NCI-H1092 treated with DMSO at 0.1 percent for 48 hours (cell line): ENCODE measurements at regions not wholly inside any gene's neighbourhood (a gene's known extent, or its start where the extent isn't known, plus 50 kb on each side); places are given as distances from the start of the nearest gene placed in this dataset.

Experiments used
- DNase-seq: peaks from one replicate; lab custom pipeline; 2025; lab: John Stamatoyannopoulos, UW

DNA sequence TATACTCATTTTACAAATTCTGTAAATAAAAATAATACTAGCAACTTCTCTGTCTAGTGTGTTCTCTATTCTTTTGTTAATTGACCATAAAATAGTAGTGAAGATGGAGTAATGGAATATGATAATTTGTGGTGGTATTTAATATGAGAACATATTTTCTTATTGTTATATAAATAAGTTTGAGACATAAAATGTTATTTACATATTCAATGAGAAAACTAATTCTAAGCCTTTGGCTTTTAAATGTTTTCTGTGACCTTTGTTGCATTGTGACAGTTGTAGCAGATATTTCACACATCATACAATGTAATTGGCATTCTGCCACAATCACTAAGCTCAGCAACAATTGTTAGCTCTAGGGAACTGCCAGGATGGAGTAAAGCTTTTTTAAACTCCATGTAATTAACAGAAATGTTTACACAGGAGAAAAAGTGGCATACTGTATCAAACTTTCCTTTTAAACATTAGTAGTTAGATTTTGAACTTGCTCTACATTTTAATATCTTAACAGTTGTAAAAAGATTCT is 562.1 kb upstream of the PCDH9 start:
- DNase-seq = peak; percentile 34

DNA sequence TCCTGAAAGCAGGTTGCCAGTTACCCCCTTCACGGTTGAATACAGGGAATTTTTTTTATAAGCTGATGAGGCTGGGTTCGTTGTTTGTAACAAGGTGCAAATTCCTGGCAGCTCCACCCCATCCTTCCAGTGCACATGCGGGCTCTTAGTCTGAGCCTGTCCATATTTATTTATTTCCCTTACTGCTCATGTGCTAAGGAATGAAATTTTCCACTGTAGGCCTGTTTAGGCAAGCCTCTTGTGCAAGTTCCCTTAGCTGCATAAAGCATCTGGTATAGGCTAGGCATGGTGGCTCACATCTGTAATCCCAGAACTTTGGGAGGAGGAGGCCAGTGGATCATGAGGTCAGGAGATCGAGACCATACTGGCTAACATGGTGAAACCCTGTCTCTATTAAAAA is 560.9 kb upstream of the PCDH9 start:
- DNase-seq = no peak

DNA sequence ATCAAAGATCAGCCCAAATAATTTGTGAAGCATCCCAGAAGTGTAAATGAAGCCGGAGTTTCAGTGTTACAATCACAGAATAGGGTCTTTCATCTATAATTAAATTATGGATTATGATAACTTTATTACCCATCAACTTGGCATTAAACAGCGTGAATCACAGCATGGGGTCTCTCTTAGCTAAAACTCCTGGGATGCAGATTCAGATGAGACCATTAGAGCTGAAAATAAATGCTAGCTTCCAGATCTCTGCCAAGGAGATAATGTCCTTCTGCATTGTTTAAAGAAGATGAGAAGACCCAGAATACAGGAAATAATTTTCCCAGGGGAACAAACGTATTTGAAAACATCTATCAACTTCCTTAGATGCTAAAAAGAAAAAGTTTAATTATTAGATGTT is 546.0 kb upstream of the PCDH9 start:
- peak; percentile 24 for DNase-seq

DNA sequence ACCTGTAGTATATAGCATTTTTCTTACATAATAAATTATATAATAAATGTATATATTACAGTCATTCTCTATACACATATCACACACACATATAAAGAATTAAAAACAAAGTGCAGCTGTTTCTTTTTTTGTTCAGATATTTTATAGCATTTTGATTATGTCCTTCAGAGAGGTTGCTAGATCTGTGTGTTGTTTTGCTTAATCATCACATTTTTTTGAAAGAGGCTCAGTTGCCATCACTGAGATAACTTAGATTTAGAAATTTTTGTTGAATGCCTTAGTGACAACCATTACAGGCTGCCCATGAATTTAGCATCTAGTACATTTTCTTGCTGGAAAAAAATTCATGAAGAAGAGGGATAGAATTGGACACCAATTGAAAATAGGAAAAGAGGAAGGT is 545.2 kb upstream of the PCDH9 start:
- no peak for DNase-seq

- DNase-seq = no peak
These were observed 542.8 kb upstream of the PCDH9 start for GRCh38 chr13:67772807-67773453.

DNA sequence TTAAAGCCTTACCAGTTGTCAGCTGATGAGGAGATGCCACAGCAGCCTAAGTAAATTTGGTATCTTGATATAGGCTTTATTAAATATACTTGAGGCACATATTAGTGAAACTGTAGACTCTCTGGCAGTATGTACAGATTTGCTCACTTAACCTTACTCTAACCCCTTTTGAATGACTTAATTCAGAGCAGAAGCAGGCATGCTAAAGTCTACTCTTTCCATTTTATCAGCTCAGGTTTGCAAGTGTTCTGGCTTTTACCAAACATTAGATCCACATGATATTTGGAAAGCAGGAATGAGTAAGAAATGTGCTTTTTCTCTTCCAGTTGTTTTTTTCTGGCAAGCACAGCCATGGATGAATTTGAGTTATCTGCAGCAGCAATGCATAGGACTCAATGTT is 541.0 kb upstream of the PCDH9 start:
- no peak for DNase-seq

DNA sequence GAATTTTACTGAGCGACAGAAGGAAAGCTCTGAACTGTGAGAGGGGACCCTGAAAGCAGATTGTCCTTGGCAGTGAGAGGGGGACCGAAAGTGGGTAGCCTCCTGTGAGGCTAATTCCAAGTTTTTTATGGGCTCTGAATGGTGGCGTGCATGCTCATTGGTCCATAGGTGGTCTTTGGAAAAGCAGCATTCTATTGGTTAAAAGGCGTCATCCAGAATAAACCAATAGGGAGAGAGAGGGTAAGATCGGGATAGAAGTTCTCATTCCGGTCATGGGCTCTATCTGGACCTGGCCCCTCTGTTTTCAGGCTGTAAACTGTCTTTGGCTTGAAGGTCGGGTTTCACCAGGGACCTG is 539.8 kb upstream of the PCDH9 start:
- DNase-seq = no peak

GRCh38 chr13:67769063-67769986 is 539.2 kb upstream of the PCDH9 start:
- DNase-seq = peak; percentile 24

DNA sequence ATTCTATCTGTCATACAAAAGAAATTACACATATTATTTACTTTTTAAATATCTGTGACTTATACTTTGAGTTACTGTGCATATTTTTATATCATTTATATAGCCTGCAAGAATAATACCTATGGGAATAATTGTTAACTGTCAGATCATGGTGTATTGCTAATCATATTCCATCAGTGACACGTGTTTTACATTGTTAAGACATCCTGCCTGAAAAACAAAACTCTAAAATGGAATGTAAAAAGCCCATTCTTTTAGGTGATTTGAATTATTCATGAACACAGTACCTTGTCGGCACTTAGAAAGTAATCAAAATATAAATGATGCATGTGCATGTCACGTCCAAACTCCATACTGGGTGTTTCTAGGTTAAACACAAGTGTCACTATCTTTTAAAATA is 533.8 kb upstream of the PCDH9 start:
- DNase-seq = no peak

DNA sequence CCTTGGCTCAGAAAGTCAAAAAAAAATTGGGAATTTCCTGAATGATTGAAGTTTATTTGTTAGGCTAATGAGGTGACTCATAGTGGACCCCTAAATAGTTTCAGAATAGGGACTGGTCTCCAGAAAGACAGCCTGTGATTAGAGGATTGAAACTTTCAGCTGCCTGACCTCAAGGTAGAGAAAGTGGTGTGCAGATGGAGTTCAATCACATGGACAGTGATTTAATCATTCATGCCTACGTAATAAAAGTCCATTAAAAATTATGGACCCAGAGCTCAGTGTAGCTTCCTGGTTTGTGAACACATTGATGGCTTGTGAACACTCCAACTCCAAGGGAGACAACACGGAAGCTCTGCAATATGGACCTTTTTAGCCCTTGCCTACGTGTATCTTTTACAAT is 533.2 kb upstream of the PCDH9 start:
- no peak for DNase-seq

DNA sequence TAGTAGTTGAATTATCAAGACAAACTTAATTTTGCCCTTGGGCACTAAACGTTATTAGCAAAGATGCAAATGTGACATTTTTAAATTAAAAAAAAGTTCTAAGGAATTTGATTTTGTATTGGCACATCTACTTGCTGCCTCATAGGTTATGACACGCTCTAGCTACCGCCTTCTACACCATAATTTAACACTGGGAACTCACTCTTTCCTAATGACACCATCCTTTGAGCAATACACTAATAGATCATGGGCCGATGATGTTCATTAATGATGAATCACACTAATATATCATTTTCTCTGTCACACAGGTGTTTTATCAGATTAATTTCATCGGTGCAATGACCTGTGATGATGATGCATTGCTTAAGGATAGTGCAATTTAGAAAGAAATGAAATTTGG is 528.8 kb upstream of the PCDH9 start:
- no peak for DNase-seq

GRCh38 chr13:67754012-67754411 is 523.9 kb upstream of the PCDH9 start:
- DNase-seq = no peak

GRCh38 chr13:67752759-67753158 is 522.6 kb upstream of the PCDH9 start:
- no peak for DNase-seq

DNA sequence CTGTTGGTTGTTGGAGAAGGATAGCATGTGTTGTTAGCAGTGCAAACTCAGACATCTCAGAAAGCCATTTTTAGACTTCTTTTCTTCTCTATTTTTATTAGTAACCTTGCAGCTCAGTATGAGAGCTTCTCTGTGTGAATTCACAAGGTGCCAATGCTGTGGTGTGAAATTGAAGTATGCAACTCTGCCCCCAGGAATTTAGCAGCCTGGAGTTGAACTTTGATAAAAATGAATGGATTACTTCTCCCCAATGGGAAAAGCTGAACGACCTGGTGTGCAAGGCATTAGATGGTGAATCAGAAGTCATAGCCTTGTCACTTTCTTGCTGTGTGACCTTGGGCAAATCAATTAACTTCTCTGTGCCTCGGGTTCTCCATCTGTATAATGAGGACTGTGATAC is 512.3 kb upstream of the PCDH9 start:
- no peak for DNase-seq

- DNase-seq = no peak
These were observed 510.9 kb upstream of the PCDH9 start for GRCh38 chr13:67740871-67741535.

- DNase-seq = peak; percentile 12
These were observed 506.7 kb upstream of the PCDH9 start for GRCh38 chr13:67736646-67737420.

- no peak for DNase-seq
These were observed 505.5 kb upstream of the PCDH9 start for GRCh38 chr13:67735651-67736050.

- DNase-seq = no peak
These were observed 496.8 kb upstream of the PCDH9 start for GRCh38 chr13:67726979-67727378.

- no peak for DNase-seq
These were observed 495.9 kb upstream of the PCDH9 start for GRCh38 chr13:67725999-67726398.

GRCh38 chr13:67713571-67713970 is 483.4 kb upstream of the PCDH9 start:
- no peak for DNase-seq

- DNase-seq = no peak
These were observed 466.6 kb upstream of the PCDH9 start for GRCh38 chr13:67696775-67697174.

DNA sequence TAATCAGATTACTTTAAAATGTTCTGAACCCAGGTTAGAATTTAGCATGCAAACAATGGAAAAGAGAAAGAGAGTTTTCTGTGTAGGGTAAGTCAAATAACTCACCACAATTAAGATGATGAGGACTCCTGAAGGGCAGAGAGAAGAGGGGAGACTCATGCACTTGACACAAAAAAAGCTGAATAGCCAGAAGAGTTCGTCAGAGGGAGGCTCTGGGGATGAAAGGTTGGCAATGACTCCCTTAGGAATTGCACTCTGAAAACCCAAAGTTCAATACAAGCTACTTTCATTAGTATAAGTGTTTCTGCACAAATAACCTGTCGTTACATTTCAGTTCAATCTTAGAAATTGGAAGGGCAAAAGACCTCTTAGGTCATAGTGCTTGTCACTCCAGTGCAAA is 434.4 kb upstream of the PCDH9 start:
- peak; percentile 11 for DNase-seq
